GM12891 (cell line): ENCODE measurements at regions not wholly inside any gene's neighbourhood (a gene's known extent, or its start where the extent isn't known, plus 50 kb on each side); places are given as distances from the start of the nearest gene placed in this dataset.

Source experiments
- POLR2A ChIP-seq: IDR thresholded peaks from 2 replicates; pipeline ENCODE4 v1.6.1; 2011; ENCODE audit warnings: low read depth, low read length, control low read depth
- POLR2AphosphoS5 ChIP-seq: IDR thresholded peaks from 2 replicates; pipeline ENCODE4 v1.6.1; 2011; ENCODE audit warnings: low read depth, low read length, control low read depth
- POU2F2 ChIP-seq: IDR thresholded peaks from 2 replicates; pipeline ENCODE4 v1.6.1; 2011; ENCODE audit warnings: low read depth, mild to moderate bottlenecking, control low read depth, low read length, moderate library complexity
- TAF1 ChIP-seq: IDR thresholded peaks from 2 replicates; pipeline ENCODE4 v1.6.1; 2011; ENCODE audit warnings: low read depth, low read length, control low read depth

DNA sequence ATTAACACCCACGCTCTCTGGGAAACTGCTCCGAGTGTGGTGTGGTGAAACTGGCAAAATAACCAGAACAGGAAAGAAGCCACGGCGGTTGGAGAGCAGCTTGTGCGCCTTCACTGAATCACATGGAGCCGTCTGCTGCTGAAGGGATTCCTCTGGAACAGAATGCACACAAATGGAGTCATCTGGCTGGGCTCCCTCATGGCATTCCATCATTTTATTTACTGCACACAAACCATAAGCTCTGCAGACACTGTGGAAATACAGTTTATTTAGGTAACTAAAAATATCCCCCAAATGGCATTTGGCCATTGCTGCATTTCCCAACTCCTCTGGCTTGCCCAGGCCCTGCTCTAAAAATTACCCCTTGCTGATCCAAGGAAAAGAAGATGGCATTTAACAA lies 187.0 kb upstream of the S100G start:
- TF ChIP-seq POLR2A (no peak), POU2F2 (no peak), POLR2AphosphoS5 (no peak), TAF1 (no peak)
